Fibroblast of villous mesenchyme (primary cell): ENCODE measurements at regions not wholly inside any gene's neighbourhood (a gene's known extent, or its start where the extent isn't known, plus 50 kb on each side); places are given as distances from the start of the nearest gene placed in this dataset. TPM values are rescaled to one million over a fixed set of nuclear protein-coding genes. Genes with fewer than 3 reads are reported as not detected.

Experiments
- DNase-seq: peaks from one replicate; pipeline ENCODE4 v3.0.0-alpha.2; 2010; ENCODE audit warnings: low read depth
- H3K4me3 ChIP-seq: 2 replicates; pipeline ENCODE4 v1.5.1; 2011; ENCODE audit warnings: low read depth, mild to moderate bottlenecking, low read length
- small RNA-seq: library from RNA; depleted of rRNA; stranded (forward); fragments of <200 nt; gene quantifications from one replicate; pipeline ENCODE3, GENCODE V24; 2012
- TF ChIP-seq, protein P1 (sequence below): IDR thresholded peaks from 2 replicates; pipeline ENCODE4 v1.5.1; 2012; ENCODE audit warnings: low read depth, mild to moderate bottlenecking, low read length; ENCODE audit not compliant: insufficient read depth

DNA sequence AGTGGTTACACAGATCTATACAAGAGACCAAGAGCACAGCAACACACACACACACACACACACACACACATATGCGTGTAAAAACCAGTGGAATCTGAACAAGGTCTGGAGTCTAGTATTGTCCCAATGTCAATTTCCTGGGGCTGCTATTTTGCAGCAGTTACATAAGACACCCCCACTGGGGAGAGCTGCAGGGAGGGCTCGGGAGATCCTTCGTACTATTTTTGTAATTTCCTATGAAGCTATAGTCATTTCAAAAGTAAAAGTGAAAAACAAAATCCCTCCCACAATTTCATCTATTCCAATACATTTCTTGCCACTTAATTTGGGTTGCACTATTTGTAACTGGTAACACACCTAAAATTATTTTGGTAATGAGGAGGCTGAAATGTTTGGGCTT lies 68.5 kb downstream of the C16orf95 start:
- no peak for DNase-seq
- TF ChIP-seq, protein P1, sequence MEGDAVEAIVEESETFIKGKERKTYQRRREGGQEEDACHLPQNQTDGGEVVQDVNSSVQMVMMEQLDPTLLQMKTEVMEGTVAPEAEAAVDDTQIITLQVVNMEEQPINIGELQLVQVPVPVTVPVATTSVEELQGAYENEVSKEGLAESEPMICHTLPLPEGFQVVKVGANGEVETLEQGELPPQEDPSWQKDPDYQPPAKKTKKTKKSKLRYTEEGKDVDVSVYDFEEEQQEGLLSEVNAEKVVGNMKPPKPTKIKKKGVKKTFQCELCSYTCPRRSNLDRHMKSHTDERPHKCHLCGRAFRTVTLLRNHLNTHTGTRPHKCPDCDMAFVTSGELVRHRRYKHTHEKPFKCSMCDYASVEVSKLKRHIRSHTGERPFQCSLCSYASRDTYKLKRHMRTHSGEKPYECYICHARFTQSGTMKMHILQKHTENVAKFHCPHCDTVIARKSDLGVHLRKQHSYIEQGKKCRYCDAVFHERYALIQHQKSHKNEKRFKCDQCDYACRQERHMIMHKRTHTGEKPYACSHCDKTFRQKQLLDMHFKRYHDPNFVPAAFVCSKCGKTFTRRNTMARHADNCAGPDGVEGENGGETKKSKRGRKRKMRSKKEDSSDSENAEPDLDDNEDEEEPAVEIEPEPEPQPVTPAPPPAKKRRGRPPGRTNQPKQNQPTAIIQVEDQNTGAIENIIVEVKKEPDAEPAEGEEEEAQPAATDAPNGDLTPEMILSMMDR: no peak

DNA sequence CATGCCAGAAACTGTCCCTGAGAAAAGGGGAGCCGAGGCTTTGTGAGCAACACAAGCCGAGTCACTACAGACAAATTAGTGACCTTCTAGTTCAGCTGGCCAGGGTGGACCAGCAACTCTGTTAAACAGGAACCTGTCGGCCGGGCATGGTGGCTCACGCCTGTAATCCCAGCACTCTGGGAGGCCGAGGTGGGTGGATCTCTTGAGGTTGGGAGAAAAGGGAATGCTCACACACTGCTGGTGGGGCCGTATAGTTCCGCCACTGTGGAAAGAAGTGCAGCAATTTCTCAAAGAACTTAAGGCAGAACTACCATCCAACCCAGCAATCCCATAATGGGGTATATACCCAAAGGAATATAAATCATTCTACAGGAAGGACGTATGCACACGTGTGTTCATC lies 67.8 kb downstream of the C16orf95 start:
- no peak overlapping the region for H3K4me3 ChIP-seq
- no peak for DNase-seq
- TF ChIP-seq, protein P1: no peak

More for the DNA sequence above, 68.5 kb downstream of the C16orf95 start:
- H3K4me3 ChIP-seq: no peak overlapping the region

- no peak for DNase-seq
- no peak overlapping the region for H3K4me3 ChIP-seq
- TF ChIP-seq, protein P1: no peak
Observed at GRCh38 chr16:87250431-87250960, 66.7 kb downstream of the C16orf95 start.

- TF ChIP-seq, protein P1: no peak
- no peak for DNase-seq
- no peak overlapping the region for H3K4me3 ChIP-seq
Observed at GRCh38 chr16:87252269-87252970, 64.8 kb downstream of the C16orf95 start.

Small RNAs in the stretch of these regions (small RNA-seq; reads per million reads assigned to genes)
- not detected for gene AC093519.1
